GM18909 (cell line): ENCODE measurements at regions not wholly inside any gene's neighbourhood (a gene's known extent, or its start where the extent isn't known, plus 50 kb on each side); places are given as distances from the start of the nearest gene placed in this dataset.
"Not testable (repeated sequence)": the region's sequence is repeated elsewhere in the genome, so short reads cannot be mapped to it uniquely, and the experiment has no call there.

Experiments used
- ATAC-seq: cut with Tn5 transposase; IDR thresholded peaks from one replicate; pipeline ENCODE4 v1.9.1; 2021; ENCODE audit warnings: mild to moderate bottlenecking; ENCODE audit not compliant: unreplicated experiment, poor library complexity

DNA sequence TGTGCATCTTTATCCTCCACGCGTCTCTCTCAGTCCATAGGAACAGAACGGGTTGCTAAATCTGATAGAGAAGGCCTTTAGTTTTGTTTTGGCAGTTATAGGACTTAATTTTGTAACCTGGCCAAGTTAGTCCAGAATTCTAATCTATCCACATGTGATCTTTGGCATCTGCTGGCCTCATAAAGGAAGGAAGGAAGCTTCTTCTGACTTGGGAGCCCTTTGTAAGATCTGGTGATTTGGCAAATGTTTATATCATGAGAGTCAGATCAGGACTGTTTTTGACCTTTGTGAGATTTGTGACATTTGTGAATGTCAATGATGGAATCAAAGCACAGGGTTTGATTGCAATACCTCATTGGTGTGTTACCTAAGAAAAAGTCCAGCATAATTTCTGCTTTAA, 96.4 kb upstream of the MTLN start:
- ATAC-seq = not testable (repeated sequence)

DNA sequence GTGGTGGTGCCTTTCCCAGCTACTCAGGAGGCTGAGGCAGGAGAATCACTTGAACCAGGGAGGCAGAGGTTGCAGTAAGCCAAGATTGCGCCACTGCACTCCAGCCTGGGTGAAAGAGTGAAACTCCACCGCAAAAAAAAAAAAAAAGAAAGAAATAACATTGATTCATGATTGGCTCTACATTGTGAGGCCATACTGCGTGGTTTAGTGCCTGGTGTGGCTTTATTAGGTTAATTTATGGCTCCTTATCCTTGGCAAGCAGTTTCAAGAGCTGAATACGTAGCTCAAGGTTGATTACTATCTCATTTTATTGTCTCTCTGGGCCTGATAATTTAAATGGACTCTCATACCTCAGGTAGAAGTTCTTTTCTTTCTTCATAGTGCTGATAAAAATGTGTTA, 80.5 kb upstream of the MTLN start:
- not testable (repeated sequence) for ATAC-seq

DNA sequence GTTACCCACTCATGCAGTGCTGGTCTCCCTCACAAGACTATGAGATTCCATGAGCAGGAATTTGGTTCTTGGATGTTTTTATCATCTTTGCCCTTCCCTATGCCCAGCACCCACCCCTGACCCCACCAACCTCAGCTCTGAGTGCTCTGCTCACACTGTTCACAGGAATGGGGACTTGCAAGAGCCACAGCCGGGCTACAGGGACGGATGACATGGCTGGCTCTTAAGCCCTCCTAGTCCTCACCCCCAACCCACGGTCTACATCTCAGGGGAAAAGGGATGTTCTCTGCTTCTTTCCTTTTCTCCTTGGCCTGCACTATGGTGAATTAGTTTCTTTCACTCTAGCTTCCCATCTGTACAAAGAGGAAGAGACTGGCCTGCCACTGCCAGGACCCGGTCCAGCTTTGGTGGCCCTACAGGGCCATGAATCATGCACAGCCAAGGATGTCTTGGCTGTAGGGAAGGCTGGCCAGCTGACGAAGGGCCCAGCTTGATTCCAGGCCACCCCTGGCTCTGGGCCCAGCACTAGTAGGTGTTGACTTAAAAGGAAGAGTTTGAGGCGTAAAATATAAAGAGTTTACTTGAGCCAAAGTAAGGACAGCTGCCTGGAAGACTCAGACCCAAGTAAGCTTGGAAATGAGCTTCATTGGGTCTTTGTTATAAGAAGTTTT, 79.7 kb upstream of the MTLN start:
- ATAC-seq = not testable (repeated sequence)

DNA sequence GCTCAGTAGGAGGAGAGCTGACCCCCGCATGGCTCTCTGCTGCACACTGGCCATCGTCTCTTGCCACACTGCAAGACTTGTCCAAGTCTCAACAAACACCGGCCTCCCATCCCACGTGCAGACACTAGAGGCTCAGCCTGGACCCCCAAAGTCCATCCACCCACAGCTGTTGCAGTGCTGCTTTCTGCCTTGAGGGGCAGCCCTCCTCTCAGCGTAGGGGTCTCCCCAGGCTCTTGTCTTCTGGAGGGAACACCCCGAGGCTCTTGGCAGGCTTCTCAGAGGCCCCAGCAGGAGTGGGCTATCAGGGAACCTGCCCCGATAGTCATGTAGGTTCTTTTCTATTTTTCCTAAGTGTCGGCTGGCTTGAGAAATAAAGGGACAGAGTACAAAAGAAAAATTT, 75.5 kb upstream of the MTLN start:
- ATAC-seq = not testable (repeated sequence)

DNA sequence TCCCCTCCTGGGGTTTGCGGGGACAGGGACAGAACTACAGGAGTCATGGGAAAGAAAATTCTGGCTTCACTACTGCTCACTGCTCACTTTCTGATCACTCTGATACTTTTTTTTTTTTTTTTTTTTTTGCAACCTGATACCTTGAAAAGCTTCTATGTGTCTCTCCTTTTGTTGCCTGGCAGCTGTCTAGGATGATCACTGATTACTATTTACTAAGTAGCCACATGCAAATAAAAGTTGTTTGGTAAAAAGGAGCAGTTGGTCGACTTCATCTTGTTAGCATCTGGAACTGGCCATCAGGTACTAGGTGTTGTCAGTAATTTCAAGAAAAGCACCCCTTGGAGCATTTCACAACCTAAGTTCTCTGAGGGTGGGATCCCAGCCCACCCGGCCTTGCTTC, 74.9 kb upstream of the MTLN start:
- not testable (repeated sequence) for ATAC-seq

DNA sequence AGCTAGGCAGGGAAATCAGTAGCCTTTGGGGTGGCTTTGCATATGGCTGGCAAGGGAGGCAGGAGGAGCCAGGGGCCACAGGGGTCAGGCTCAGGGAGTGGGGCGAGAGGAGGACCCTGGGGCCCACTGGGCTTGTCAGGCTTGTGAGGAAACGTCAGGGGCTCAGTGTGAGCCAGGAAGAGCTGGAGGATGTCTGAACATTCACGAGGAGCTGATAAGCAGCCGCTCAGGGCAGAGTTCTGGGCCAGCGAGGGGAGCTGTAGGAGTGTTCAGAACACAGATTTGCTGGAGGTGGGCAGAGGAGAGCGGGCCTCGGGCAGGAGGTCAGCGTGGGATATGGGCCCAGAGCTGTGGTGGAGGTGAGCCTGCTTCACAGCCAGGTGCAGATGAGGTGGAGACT, 72.7 kb upstream of the MTLN start:
- not testable (repeated sequence) for ATAC-seq

DNA sequence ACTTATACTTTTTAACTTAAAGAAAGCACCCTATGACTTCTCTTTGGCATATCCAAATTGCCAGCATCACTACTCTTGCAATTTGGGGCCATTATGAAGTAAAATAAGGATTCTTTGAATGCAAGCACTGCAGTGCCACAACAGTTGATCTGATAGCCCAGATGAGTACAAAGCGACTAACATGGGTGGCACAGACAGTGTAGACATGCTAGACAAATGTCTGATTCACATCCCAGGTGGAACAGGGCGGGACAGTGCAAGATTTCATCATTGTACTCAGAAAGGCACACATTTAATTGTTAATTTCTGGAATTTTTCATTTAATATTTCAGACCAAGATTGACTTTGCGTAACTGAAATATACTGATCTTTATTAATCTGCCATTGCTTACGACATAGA, 68.5 kb upstream of the MTLN start:
- not testable (repeated sequence) for ATAC-seq

DNA sequence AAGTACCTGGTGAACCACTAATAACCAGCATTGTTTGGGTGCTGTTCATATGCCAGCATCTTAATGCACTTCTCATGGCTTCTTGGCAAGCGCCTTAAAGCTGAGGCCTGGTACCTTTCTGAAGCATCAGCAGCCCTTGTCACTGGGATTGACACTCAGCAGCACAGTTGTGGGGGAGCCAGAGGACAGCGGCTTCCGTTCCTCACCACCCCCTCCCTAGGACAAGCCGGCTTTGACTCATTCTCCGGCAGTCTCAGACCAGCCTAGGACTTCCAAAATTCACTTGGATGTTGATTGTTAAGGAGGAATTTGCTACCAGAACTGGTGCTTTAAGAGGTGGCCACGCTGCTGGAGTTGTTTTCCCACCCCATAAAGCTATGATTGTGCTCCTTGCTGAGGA, 64.7 kb upstream of the MTLN start:
- not testable (repeated sequence) for ATAC-seq

DNA sequence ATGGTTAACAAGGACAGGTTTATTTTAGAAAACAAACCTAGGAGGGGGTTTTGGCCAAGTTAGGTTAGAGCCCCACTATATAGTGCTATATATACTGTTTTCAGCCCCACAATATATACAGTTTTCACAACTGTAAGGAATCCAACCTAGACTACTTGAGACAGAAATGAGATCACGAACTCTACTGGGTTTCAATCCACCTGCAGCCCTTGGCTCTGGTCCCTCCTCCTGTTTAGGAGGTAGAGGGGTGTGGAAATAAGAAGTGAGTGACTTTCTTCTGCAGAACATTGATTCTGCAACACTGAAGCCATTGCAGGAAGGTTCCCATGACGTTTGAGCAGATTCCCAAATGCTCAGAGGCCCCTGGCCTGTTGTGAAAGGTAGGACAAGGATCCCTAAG, 63.7 kb upstream of the MTLN start:
- not testable (repeated sequence) for ATAC-seq

DNA sequence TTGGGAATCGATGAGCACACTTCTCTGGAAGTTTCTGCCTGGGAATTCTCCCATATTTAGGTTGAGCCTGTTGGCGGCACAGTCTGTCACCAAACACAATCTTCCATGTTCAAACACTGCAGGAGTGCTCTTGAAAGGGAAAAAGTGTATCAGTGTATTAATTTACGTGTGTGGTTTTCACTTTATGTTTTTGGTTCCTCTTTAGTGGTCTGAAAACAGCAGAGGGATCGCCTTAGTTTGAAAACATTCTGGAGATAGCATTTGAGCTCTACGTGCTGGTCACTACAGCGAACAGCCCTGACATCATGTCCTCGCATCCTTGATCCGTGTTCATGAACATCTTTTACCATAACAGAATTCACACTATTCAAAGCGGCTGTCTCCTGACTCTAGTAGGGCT, 57.3 kb upstream of the MTLN start:
- ATAC-seq = not testable (repeated sequence)

DNA sequence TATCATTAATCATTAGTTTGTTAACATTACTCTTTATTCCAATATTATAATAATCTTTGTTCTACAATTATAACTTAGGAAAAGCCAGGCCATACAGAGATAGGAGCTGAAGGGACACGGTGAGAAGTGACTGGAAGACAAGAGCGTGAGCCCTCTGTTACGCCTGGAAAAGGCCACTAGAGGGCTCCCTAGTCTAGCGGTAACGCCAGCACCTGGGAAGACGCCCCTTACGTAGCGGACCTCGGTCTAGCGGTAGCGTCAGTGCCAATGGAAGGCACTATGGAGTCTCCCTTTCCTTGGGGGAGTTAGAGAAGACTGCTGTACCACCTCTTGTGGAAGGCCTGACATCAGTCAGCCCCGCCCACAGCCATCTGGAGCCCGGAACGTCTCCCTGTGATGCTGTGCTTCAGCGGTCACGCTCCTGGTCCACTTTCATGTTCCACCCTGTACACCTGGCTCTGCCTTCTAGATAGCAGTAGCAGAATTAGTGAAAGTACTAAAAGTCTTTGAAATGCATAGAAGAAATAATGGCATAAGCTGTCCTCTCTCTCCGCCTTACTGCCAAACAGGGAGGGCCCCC, 55.6 kb upstream of the MTLN start:
- not testable (repeated sequence) for ATAC-seq

DNA sequence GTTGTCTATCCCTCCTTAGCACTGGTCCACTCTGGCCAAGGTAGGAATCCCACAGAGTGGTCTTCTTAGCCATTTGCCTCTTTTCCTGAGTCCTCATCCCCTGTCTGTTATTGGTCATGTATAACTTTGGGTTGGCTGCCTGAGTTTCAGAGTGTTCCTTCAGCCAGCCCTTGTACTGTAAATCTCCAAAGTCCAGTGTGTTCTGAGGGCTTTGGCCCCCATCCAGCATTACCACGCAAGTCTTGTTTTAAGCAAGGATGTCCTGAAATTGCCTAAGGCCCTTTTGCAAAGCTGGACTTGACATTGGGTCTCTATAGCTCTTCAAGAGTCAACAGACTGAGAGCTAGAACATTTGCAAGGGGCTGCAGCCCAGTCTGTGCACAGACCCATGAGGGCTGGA, 52.5 kb upstream of the MTLN start:
- ATAC-seq = not testable (repeated sequence)

DNA sequence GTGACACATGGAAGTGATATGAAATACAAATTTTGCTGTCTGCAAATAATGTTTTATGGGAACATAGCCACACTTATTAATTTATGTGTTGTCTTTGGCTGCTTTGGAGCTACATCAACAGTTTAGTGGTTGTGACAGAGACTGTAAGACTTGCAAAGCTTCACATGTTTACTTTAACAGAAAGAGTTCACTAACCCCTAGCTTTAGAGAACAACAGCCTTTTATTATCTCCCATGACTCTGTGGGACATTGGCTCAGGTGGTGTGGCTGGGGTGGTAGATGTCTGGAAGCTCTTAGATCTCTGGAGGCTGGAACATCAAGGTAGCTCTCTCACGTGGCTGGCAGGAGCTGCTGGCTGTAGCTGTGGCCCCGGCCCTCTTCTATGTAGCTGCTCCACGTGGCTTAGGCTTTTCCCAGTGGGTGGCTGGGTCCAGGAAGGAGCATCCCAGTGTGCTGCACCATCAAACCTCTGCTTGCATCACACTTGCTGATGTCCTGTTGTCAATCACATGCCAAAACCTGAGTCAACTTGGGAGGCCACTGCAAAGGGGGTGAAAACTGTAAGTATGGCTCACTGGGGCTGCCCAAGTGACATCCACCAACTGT, 51.8 kb upstream of the MTLN start:
- not testable (repeated sequence) for ATAC-seq

DNA sequence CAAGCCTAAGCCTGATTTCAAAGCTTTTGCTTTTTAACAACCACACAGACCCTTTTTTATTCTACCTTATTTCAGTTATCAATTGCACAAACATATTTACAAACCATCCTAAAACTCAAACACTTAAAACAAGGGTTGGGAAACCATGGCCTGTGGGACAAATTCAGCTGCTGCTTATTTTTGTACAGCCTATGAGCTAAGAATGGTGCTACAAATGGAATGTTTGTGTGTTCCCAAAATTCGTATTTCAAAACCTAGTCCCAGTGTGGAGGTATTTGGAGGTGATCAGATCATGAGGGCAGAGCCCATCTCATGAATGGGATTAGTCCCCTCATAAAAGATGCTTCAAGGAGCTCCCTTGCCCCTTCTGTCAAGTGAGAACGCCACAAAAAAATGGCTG, 51.1 kb upstream of the MTLN start:
- not testable (repeated sequence) for ATAC-seq
